Right lobe of liver (tissue), 4 donors: ENCODE measurements at regions not wholly inside any gene's neighbourhood (a gene's known extent, or its start where the extent isn't known, plus 50 kb on each side); places are given as distances from the start of the nearest gene placed in this dataset.

Source experiments
- POLR2A ChIP-seq: fragments of 450-650 bp; IDR thresholded peaks from one replicate; pipeline ENCODE4 v1.6.1; 2017; ENCODE audit warnings: antibody characterized with exemption, mild to moderate bottlenecking
- TF ChIP-seq, protein P1 (sequence below), 4 donors: fragments of 200-600 bp in 3 of 4; fragments of 450-650 bp in 1 of 4; IDR thresholded peaks; one replicate each; pipeline versions ENCODE4 v1.5.1 to v1.8.0; 2016 to 2022; ENCODE audit warnings: antibody characterized with exemption in 4 of 4, mild to moderate bottlenecking in 2 of 4
- donor health status: DM: no; HTN: no; CAD: no.
- donor health status: DM: no; HTN: no; CAD: no.
- donor health status: DM: no; HTN: yes; CAD: no.

DNA sequence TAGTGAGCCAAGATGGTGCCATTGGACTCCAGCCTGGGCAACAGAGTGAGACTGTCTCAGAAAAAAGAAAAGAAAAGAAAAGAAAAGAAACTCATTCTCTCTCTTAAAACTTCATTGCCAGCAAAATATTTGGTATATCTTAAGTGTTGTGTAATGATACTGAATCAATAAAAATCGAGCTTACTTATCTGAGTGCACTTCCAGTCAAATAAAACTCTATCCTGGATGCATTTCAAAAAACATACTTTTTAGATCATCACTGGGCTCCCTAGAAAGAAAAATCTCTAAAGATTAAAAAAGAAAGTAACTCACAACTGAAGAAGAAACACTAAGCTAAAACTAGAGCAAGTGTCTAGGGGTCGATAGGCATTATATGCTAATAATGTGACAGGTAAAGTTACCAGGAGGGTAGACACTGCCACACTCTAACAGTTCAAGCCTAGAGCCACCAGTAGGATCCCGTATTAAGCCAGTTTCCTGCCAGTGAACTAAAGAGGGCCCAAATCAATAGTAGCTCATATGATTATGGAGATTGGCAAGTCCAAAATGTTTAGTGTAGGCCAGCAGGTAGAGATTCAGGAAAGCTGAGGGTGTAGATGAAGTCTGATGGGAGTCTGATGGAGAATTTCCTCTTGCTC, 242.1 kb upstream of the CYRIA start:
- TF ChIP-seq, protein P1, sequence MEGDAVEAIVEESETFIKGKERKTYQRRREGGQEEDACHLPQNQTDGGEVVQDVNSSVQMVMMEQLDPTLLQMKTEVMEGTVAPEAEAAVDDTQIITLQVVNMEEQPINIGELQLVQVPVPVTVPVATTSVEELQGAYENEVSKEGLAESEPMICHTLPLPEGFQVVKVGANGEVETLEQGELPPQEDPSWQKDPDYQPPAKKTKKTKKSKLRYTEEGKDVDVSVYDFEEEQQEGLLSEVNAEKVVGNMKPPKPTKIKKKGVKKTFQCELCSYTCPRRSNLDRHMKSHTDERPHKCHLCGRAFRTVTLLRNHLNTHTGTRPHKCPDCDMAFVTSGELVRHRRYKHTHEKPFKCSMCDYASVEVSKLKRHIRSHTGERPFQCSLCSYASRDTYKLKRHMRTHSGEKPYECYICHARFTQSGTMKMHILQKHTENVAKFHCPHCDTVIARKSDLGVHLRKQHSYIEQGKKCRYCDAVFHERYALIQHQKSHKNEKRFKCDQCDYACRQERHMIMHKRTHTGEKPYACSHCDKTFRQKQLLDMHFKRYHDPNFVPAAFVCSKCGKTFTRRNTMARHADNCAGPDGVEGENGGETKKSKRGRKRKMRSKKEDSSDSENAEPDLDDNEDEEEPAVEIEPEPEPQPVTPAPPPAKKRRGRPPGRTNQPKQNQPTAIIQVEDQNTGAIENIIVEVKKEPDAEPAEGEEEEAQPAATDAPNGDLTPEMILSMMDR (IDR thresholded peaks at IDR 0.05): no peak
- TF ChIP-seq POLR2A: no peak
